ENCODE measurements at regions not wholly inside any gene's neighbourhood (a gene's known extent, or its start where the extent isn't known, plus 50 kb on each side); places are given as distances from the start of the nearest gene placed in this dataset.
"Not testable (repeated sequence)": the region's sequence is repeated elsewhere in the genome, so short reads cannot be mapped to it uniquely, and the experiment has no call there.

DNA sequence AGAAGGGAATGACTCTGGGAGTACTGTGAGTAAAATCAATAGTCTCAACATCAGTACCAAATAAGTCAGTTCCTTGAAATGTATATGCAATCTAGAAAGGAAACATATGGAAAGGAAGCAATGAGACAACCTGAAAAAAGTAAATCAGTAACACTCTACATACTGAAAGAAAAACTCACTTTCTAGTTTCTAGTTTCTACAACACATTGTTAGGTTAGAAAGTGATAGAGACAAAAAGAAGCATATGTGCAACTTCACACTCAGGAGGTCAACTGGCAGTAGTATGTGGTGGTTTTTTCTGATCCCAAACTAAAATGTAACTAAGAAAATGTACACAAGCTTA, 156.5 kb upstream of the SOX6 start:
- H3K4me3 Mint-ChIP-seq = no peak overlapping the region
- H3K27ac Mint-ChIP-seq = no peak overlapping the region
- H3K36me3 Mint-ChIP-seq = no peaks in the 10 kb centered on the region
- Histone ChIP-seq H3K27me3 (ENCODE audit: control insufficient read depth, insufficient read depth, low read length) (no peaks in the 10 kb centered on the region), H3K36me3 (ENCODE audit: control insufficient read depth, insufficient read depth, low read length) (no peaks in the 10 kb centered on the region), H3K27ac (ENCODE audit: insufficient read depth, low read length, poor library complexity, severe bottlenecking) (no peak overlapping the region), H3K9me3 (ENCODE audit: control insufficient read depth in 2 of 2, low read length in 2 of 2) (no peaks in the 10 kb centered on the region), H3K4me1 (ENCODE audit: control insufficient read depth, insufficient read depth, low read length, poor library complexity, severe bottlenecking) (no peaks in the 10 kb centered on the region), H3K4me3 (ENCODE audit: low read depth, low read length) (no peak overlapping the region)
- no peak for ATAC-seq (ENCODE audit: low read depth in 2 of 2)
- peaks cover 0 to 9% (median 2%) of the 10 kb centered on the region in 7 donors for H3K9me3 Mint-ChIP-seq
- no peak for DNase-seq
- H3K4me1 Mint-ChIP-seq = no peaks in the 10 kb centered on the region
- H3K27me3 Mint-ChIP-seq = no peaks in the 10 kb centered on the region

DNA sequence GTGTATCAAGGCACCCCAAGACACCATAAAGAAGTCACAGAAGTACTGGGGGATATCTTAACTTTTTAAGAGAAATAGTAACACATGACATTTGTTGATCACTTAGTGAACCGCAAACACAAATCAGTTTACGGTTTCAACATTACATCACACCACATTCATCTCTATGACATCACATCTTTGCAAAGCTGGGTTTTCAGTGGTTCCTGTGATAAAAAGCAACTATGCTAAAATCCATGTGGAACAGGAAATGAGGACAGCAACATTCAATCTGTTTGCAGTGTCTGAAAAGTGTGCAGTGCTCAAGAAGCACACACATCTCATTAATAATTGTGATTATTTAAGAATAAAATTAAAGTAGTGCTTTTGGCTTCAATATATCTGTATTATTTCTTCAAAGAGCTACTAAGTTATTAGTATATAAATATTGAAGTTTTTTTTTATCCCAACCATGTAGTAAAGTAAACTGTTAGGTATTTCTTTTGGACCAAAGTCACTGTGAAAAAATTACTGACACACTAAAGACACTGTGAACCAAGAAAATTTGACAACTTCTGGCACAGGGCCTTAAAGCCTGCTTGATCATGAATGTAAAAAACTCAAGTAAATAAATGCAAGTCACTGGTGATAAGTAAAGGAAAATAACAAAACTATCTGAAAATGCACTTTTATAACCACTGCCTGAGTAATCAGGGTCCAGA, 156.0 kb upstream of the SOX6 start:
- Mint-ChIP-seq H3K4me3 (no peak overlapping the region), H3K36me3 (no peaks in the 10 kb centered on the region), H3K27ac (no peak overlapping the region), H3K9me3 (peaks cover 0 to 5% (median 2%) of the 10 kb centered on the region in 7 donors), H3K27me3 (peaks cover 4% of the 10 kb centered on the region), H3K4me1 (no peaks in the 10 kb centered on the region)
- no peak for DNase-seq
- Histone ChIP-seq H3K9me3 (ENCODE audit: control insufficient read depth in 2 of 2, low read length in 2 of 2) (no peaks in the 10 kb centered on the region), H3K4me1 (ENCODE audit: control insufficient read depth, insufficient read depth, low read length, poor library complexity, severe bottlenecking) (no peaks in the 10 kb centered on the region), H3K36me3 (ENCODE audit: control insufficient read depth, insufficient read depth, low read length) (no peaks in the 10 kb centered on the region), H3K27ac (ENCODE audit: insufficient read depth, low read length, poor library complexity, severe bottlenecking) (no peak overlapping the region), H3K4me3 (ENCODE audit: low read depth, low read length) (no peak overlapping the region), H3K27me3 (ENCODE audit: control insufficient read depth, insufficient read depth, low read length) (no peaks in the 10 kb centered on the region)
- no peak for ATAC-seq (ENCODE audit: low read depth in 2 of 2)

DNA sequence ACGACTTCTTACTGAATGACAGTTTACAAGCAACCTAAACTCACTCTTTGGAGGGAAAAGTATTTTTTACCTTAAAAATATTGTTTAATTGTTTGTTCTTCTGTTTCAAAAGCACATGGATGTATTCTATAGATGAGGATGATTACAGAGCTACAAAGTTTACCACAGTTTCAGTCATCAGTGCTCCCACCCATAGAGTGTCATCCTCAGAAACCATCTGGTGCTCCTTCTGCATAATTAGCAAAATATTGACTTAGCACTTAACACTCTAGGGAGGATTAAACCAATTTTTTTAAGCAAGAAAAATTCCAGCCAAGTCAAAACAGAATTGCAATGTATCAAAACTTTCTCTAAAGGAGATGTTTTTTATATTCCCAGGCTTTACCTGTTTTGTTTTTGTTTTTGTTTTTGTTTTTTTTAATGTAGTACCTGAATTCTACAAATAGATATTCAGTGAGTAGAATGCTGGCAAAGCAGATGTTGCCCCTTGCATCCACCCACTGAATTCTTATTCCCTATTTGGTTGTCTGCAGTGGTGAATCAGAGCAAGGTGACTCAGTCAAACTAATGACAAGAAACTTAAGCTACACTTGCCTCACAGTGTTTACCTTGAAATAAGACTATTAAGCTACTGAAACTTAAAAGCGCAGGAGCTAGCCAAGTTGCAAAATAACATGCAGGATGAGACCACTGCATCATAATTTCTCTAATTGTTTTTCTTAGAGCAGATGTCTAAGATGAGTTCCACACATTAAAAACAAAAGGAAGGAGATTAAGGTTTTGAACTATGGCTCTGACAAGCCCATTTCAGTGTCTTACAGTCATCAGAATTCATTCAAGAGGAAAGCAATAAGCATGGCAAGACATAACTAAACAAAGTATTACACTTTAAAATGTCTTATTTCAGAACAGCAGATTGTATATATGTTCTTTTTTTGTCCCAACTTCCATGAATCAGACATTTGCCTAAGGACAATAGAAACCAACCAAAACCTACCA, 155.1 kb upstream of the SOX6 start:
- Mint-ChIP-seq H3K36me3 (no peaks in the 10 kb centered on the region), H3K27ac (no peak overlapping the region), H3K4me3 (no peak overlapping the region), H3K9me3 (peaks cover 0 to 7% (median 3%) of the 10 kb centered on the region in 7 donors), H3K4me1 (no peaks in the 10 kb centered on the region), H3K27me3 (peaks cover 4% of the 10 kb centered on the region)
- Histone ChIP-seq H3K27me3 (ENCODE audit: control insufficient read depth, insufficient read depth, low read length) (no peaks in the 10 kb centered on the region), H3K27ac (ENCODE audit: insufficient read depth, low read length, poor library complexity, severe bottlenecking) (no peak overlapping the region), H3K36me3 (ENCODE audit: control insufficient read depth, insufficient read depth, low read length) (no peaks in the 10 kb centered on the region), H3K4me1 (ENCODE audit: control insufficient read depth, insufficient read depth, low read length, poor library complexity, severe bottlenecking) (no peaks in the 10 kb centered on the region), H3K9me3 (ENCODE audit: control insufficient read depth in 2 of 2, low read length in 2 of 2) (no peaks in the 10 kb centered on the region), H3K4me3 (ENCODE audit: low read depth, low read length) (no peak overlapping the region)
- ATAC-seq (ENCODE audit: low read depth in 2 of 2) = no peak
- DNase-seq = no peak

DNA sequence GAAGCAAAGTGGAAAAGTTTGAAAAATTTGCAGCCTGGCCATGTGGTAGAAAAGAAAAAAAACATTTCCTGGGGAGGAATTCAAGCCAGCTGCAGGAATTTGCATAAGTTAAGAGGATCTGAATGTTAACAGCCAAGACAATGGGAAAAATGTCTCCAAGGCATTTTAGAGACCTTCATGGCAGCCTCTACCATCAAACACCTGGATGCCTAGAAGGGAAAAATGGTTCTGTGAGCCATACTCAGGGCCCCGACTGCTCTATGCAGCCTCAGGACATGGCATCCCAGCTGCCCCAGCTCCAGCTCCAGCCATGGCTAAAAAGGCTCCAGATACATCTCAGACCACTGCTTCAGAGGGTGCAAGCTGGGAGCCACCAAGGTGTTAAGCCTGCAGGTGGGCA, 149.1 kb upstream of the SOX6 start:
- DNase-seq = no peak
- H3K27me3 ChIP-seq (ENCODE audit: control insufficient read depth, insufficient read depth, low read length) = no peaks in the 10 kb centered on the region
- no peaks in the 10 kb centered on the region for H3K36me3 Mint-ChIP-seq
- no peak for ATAC-seq (ENCODE audit: low read depth in 2 of 2)
- H3K4me3 Mint-ChIP-seq = peak overlapping the region in 1 of 4 donors; percentile 32
- no peaks in the 10 kb centered on the region for H3K9me3 ChIP-seq (ENCODE audit: control insufficient read depth in 2 of 2, low read length in 2 of 2)
- H3K9me3 Mint-ChIP-seq = peaks cover 0 to 14% (median 5%) of the 10 kb centered on the region in 7 donors
- no peaks in the 10 kb centered on the region for H3K36me3 ChIP-seq (ENCODE audit: control insufficient read depth, insufficient read depth, low read length)
- no peak overlapping the region for H3K4me3 ChIP-seq (ENCODE audit: low read depth, low read length)
- H3K27ac ChIP-seq (ENCODE audit: insufficient read depth, low read length, poor library complexity, severe bottlenecking) = no peak overlapping the region
- H3K4me1 ChIP-seq (ENCODE audit: control insufficient read depth, insufficient read depth, low read length, poor library complexity, severe bottlenecking) = no peaks in the 10 kb centered on the region
- no peaks in the 10 kb centered on the region for H3K4me1 Mint-ChIP-seq
- peaks cover 4% of the 10 kb centered on the region for H3K27me3 Mint-ChIP-seq
- H3K27ac Mint-ChIP-seq = no peak overlapping the region

DNA sequence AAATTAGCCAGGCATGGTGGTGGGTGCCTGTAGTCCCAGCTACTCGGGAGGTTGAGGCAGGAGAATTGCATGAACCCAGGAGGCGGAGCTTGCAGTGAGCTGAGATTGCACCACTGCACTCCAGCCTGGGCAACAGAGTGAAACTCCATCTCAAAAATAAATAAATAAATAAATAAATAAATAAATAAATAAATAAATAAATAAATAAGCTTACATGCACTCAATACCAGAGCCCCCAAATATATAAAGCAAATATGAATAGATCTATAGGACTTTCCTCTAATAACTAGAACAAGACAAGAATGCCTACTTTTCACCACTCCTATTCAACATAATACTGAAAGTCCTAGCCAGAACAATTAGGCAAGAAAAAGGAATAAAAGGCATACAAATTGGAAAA, 147.5 kb upstream of the SOX6 start:
- not testable (repeated sequence) for H3K36me3 Mint-ChIP-seq, H3K27ac Mint-ChIP-seq

DNA sequence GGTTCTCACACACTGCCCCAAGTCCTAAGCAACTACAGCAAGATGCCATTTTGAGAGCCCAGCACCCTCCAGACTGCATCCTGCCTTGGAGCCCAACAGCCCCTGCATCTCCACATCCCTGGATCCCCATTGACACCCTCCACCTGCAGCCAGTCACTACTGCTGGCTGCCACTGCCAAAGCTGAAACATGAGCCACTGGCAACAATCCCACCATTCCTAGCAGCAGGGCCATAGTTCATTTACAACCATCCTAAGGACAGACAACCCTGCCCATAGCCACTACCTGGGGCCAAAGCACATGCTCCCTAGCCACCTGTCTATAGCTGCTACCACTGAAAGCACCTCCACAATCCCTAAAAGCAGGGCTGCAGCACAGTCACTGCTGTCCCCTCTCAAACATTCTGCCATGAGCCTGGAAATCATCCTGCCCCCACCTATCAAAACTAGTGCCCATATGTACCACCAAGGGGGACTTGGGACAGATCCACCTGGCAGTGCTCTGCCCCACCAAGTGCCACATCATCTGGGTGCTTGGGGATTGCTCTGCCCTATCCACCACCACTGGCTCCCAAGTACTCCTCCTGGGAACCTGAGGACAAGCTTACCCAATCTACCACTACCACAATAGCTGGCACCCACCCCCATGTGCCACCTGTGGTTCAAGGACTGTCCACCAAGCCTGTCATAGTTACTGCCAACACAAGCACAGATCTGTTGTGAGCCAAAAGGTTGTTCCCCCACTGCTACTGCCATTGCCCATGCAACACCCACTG, 138.8 kb upstream of the SOX6 start:
- Histone ChIP-seq H3K36me3 (ENCODE audit: control insufficient read depth, insufficient read depth, low read length) (no peaks in the 10 kb centered on the region), H3K4me1 (ENCODE audit: control insufficient read depth, insufficient read depth, low read length, poor library complexity, severe bottlenecking) (no peaks in the 10 kb centered on the region), H3K27ac (ENCODE audit: insufficient read depth, low read length, poor library complexity, severe bottlenecking) (no peak overlapping the region), H3K9me3 (ENCODE audit: control insufficient read depth in 2 of 2, low read length in 2 of 2) (no peaks in the 10 kb centered on the region), H3K27me3 (ENCODE audit: control insufficient read depth, insufficient read depth, low read length) (no peaks in the 10 kb centered on the region), H3K4me3 (ENCODE audit: low read depth, low read length) (no peak overlapping the region)
- no peak for ATAC-seq (ENCODE audit: low read depth in 2 of 2)
- Mint-ChIP-seq H3K9me3 (peaks cover 3 to 22% (median 6%) of the 10 kb centered on the region in 7 donors), H3K36me3 (no peaks in the 10 kb centered on the region), H3K4me1 (no peaks in the 10 kb centered on the region), H3K27me3 (no peaks in the 10 kb centered on the region), H3K27ac (no peak overlapping the region), H3K4me3 (no peak overlapping the region)
- no peak for DNase-seq

More for the DNA sequence above, 147.5 kb upstream of the SOX6 start:
- H3K4me3 Mint-ChIP-seq; DNase-seq; H3K27me3 Mint-ChIP-seq; H3K4me3 ChIP-seq (ENCODE audit: low read depth, low read length); H3K4me1 ChIP-seq (ENCODE audit: control insufficient read depth, insufficient read depth, low read length, poor library complexity, severe bottlenecking); H3K27me3 ChIP-seq (ENCODE audit: control insufficient read depth, insufficient read depth, low read length); H3K36me3 ChIP-seq (ENCODE audit: control insufficient read depth, insufficient read depth, low read length); H3K4me1 Mint-ChIP-seq; ATAC-seq (ENCODE audit: low read depth in 2 of 2); H3K9me3 ChIP-seq (ENCODE audit: control insufficient read depth in 2 of 2, low read length in 2 of 2); H3K27ac ChIP-seq (ENCODE audit: insufficient read depth, low read length, poor library complexity, severe bottlenecking): not testable (repeated sequence)
- H3K9me3 Mint-ChIP-seq = peaks cover 3 to 23% (median 11%) of the 10 kb centered on the region in 7 donors

DNA sequence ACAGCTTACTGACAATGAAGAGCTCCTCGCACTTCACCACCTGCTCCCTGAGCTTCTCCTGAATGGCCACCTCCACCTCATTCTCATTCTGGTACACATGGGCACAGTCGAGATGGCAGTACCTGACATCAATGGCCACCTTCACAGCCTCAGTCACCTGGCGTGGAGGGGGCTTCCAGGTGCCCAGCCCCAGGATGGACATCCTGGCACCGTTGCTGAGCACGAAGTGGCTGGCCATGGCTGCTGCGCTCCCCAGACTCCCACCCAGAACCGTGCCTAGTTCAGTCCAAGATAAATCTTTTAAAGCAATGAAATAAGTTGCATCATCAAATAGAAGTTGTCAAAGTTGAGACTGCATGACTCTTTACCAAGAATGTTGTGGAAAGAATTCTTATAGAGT, 128.1 kb upstream of the SOX6 start:
- no peaks in the 10 kb centered on the region for H3K4me1 Mint-ChIP-seq
- H3K27me3 Mint-ChIP-seq = no peaks in the 10 kb centered on the region
- DNase-seq (no peak), ATAC-seq (ENCODE audit: low read depth in 2 of 2) (no peak)
- H3K27ac ChIP-seq (ENCODE audit: insufficient read depth, low read length, poor library complexity, severe bottlenecking) = no peak overlapping the region
- H3K27ac Mint-ChIP-seq = no peak overlapping the region
- no peaks in the 10 kb centered on the region for H3K36me3 ChIP-seq (ENCODE audit: control insufficient read depth, insufficient read depth, low read length)
- H3K4me3 Mint-ChIP-seq = no peak overlapping the region
- H3K4me1 ChIP-seq (ENCODE audit: control insufficient read depth, insufficient read depth, low read length, poor library complexity, severe bottlenecking) = no peaks in the 10 kb centered on the region
- no peaks in the 10 kb centered on the region for H3K27me3 ChIP-seq (ENCODE audit: control insufficient read depth, insufficient read depth, low read length)
- no peaks in the 10 kb centered on the region for H3K36me3 Mint-ChIP-seq
- H3K4me3 ChIP-seq (ENCODE audit: low read depth, low read length) = no peak overlapping the region
- no peaks in the 10 kb centered on the region for H3K9me3 ChIP-seq (ENCODE audit: control insufficient read depth in 2 of 2, low read length in 2 of 2)
- peaks cover 0 to 4% (median 0%) of the 10 kb centered on the region in 7 donors for H3K9me3 Mint-ChIP-seq
